Choroid plexus epithelial cell (primary cell): ENCODE measurements at regions not wholly inside any gene's neighbourhood (a gene's known extent, or its start where the extent isn't known, plus 50 kb on each side); places are given as distances from the start of the nearest gene placed in this dataset.

Source experiments
- DNase-seq: peaks from one replicate; pipeline ENCODE4 v3.0.0-alpha.2; 2010; ENCODE audit warnings: low read depth
- H3K4me3 ChIP-seq: 2 replicates; pipeline ENCODE4 v1.5.1; 2011; ENCODE audit warnings: low read depth, mild to moderate bottlenecking, control low read depth, low read length, moderate library complexity
- CTCF ChIP-seq: conservative IDR thresholded peaks from 2 replicates; pipeline ENCODE4 v1.5.1; 2011; ENCODE audit warnings: low read depth, mild to moderate bottlenecking, control low read depth, inconsistent platforms, low read length, moderate library complexity

- H3K4me3 ChIP-seq = no peak overlapping the region
- no peak for DNase-seq
- no peak for TF ChIP-seq CTCF
Observed at GRCh38 chr1:168933141-168933805, 173.2 kb upstream of the ATP1B1 start.

- no peak for TF ChIP-seq CTCF
- H3K4me3 ChIP-seq = no peak overlapping the region
- DNase-seq = no peak
Observed at GRCh38 chr1:168939110-168939946, 167.2 kb upstream of the ATP1B1 start.

- H3K4me3 ChIP-seq = no peak overlapping the region
- TF ChIP-seq CTCF = no peak
- DNase-seq = no peak
Observed at GRCh38 chr1:168939947-168940223, 166.6 kb upstream of the ATP1B1 start.

GRCh38 chr1:168941640-168942039, 164.8 kb upstream of the ATP1B1 start:
- no peak for TF ChIP-seq CTCF
- H3K4me3 ChIP-seq = no peak overlapping the region
- DNase-seq = no peak

GRCh38 chr1:168942165-168942564, 164.3 kb upstream of the ATP1B1 start:
- no peak for DNase-seq
- TF ChIP-seq CTCF = no peak
- H3K4me3 ChIP-seq = no peak overlapping the region

- DNase-seq = peak; percentile 13
- no peak for TF ChIP-seq CTCF
- H3K4me3 ChIP-seq = no peak overlapping the region
Observed at GRCh38 chr1:168945870-168946269, 160.6 kb upstream of the ATP1B1 start.

GRCh38 chr1:168947041-168947440, 159.4 kb upstream of the ATP1B1 start:
- no peak overlapping the region for H3K4me3 ChIP-seq
- no peak for TF ChIP-seq CTCF
- no peak for DNase-seq
